Body of pancreas (tissue), 4 donors: ENCODE measurements at regions not wholly inside any gene's neighbourhood (a gene's known extent, or its start where the extent isn't known, plus 50 kb on each side); places are given as distances from the start of the nearest gene placed in this dataset.

Source experiments
- CTCF ChIP-seq, 7 experiments: fragments of 450-650 bp in 4 of 7; fragments of 200-600 bp in 3 of 7; sonication (generic) in 3 of 7; IDR thresholded peaks; one replicate each; pipeline ENCODE4 v1.5.1; 2016 to 2019; ENCODE audit warnings: antibody characterized with exemption in 7 of 7
- POLR2A ChIP-seq, 3 donors: fragments of 450-650 bp; IDR thresholded peaks; one replicate each; pipeline ENCODE4 v1.6.1; 2016; ENCODE audit warnings: antibody characterized with exemption in 3 of 3, mild to moderate bottlenecking in 2 of 3

- TF ChIP-seq CTCF (IDR thresholded peaks at IDR 0.05) (no peak), POLR2A (IDR thresholded peaks at IDR 0.05) (no peak)
Observed at GRCh38 chr7:81467964-81468363, 301.9 kb downstream of the HGF start.
